Fibroblast of skin of left biceps (primary cell): ENCODE measurements at regions not wholly inside any gene's neighbourhood (a gene's known extent, or its start where the extent isn't known, plus 50 kb on each side); places are given as distances from the start of the nearest gene placed in this dataset.
A peak's percentile ranks its signal among the peaks of the same experiment; 100 is the strongest.
"Not testable (repeated sequence)": the region's sequence is repeated elsewhere in the genome, so short reads cannot be mapped to it uniquely, and the experiment has no call there.

Source experiments
- DNase-seq, 2 experiments: peaks; one replicate each; pipeline ENCODE4 v3.0.0-alpha.2; 2013; ENCODE audit warnings: low read depth in 2 of 2

- not testable (repeated sequence) for DNase-seq
Measured at GRCh38 chr5:144060091-144060490, 110.4 kb downstream of the YIPF5 start.

- DNase-seq: no peak
Measured at GRCh38 chr5:144060598-144060997, 109.9 kb downstream of the YIPF5 start.

DNA sequence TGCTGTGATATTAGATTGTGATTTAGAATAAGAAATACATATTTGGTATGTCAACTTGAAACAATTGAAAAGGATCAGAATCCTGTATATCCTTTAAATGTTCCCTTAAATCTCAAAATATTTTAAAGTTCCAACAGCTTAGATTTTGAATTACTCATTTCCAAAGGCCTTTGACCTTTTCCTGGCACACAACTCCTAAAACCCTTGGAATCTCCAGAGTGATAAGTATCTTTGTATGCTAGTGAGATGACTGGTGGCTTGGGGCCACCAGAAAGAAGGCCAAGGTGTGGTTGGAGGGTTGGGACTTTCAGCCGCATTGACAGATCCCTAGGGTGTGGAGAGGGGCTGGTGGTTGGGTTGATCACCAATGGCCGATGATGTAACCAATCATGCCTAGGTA is 104.7 kb downstream of the YIPF5 start:
- DNase-seq: no peak

- DNase-seq: peak; percentile 93 to 94
Measured at GRCh38 chr5:144072518-144072927, 97.9 kb downstream of the YIPF5 start.

GRCh38 chr5:144076521-144077083 is 93.9 kb downstream of the YIPF5 start:
- no peak for DNase-seq

DNA sequence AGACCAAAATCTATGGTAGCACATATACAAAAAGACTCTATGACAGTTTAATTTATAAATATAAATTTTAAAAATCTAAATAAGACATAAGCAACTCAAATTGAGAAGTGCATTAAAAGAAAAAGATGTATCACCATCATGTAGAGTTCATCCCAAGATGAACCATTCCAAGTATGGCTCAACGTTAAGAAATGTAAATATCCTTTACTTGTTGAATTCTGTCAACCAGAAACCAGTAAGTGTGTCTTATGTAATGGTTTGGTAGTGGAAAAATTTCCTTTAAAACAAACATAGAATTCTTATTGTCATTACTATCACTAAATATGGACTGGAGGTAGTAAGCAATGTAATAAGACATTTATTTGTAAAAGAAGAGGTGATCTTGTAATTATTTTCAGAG is 87.3 kb downstream of the YIPF5 start:
- DNase-seq: no peak

DNA sequence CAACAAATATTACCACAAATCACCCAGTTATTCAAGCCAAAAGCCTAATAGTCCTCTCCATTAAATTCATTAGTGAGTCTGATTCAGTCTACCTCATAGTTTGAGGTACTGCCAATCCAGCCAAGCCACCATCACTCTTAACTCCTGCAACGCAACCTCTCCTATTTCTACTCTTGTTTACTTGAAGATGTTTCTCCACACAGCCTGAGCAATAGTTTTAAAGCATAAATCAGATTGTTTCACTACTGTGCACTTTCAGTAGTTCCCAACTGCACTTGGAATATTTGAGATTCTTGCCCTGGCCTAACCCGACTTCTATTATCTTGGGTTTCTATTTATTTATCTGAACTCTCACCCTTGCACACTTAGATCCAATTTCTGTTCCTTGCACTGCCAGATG is 85.5 kb downstream of the YIPF5 start:
- DNase-seq: no peak

- no peak for DNase-seq
Measured at GRCh38 chr5:144085381-144085780, 85.1 kb downstream of the YIPF5 start.

DNA sequence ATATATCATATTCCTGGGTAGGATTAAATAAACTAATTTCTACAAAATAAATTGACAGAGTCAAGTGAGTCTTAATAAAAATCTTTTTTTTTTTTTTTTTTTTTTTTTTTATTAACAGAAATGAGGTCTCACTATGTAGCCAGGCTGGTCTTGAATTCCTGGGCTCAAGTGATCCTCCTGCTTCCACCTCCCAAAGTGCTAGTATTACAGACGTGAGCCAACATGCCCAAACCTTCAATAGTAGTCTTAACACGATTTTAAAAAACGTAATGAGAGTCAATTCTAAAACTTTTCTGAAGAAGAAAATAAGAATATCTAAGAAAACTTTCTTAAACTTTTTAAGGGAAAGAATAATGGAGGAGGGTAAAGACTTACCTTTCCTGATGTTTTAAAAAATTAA is 84.2 kb downstream of the YIPF5 start:
- no peak for DNase-seq

GRCh38 chr5:144087576-144087975 is 82.9 kb downstream of the YIPF5 start:
- no peak for DNase-seq

- no peak for DNase-seq
Measured at GRCh38 chr5:144088206-144089064, 82.0 kb downstream of the YIPF5 start.

GRCh38 chr5:144089401-144090021 is 80.9 kb downstream of the YIPF5 start:
- DNase-seq: no peak

GRCh38 chr5:144092508-144092907 is 78.0 kb downstream of the YIPF5 start:
- DNase-seq: no peak

DNA sequence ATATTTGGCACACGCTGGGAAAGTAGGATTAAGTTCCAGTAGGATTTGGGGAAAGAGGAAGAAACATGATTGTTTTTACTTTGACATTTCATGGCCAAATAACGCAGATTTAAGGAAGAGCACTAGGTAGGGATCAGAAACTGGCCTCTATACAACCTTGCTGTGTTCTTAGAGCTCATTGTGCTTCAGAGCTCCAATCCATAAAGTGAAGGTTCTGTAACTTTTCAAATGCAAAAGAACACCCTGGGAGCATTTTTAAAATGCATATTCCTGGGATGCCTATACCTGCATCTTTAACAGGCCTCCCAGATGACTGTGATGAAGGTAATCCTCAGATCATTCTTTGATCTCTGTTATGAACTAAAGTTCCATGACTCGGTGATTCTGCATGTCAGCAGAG is 77.1 kb downstream of the YIPF5 start:
- no peak for DNase-seq

DNA sequence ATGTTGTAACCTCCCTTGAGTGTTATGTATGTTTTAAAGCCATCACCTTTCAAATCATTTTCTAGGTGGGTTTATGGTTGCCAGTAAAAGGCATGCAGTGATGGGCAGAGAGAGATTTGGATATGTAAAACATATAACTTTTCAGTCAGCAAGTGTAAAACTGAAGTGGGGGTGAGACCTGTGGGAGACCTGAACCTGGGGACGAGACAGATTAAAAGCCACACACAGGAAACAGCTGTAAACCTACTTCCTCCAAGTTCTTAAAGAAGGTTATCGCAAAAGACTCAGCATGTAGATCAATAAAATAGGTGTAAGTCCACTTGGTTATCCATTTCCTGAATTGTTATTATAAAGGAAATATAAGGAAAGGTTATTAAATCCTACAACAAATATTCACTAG is 76.6 kb downstream of the YIPF5 start:
- no peak for DNase-seq

- peak in 1 of 2 experiments; percentile 24 for DNase-seq
Measured at GRCh38 chr5:144100702-144101101, 69.8 kb downstream of the YIPF5 start.

DNA sequence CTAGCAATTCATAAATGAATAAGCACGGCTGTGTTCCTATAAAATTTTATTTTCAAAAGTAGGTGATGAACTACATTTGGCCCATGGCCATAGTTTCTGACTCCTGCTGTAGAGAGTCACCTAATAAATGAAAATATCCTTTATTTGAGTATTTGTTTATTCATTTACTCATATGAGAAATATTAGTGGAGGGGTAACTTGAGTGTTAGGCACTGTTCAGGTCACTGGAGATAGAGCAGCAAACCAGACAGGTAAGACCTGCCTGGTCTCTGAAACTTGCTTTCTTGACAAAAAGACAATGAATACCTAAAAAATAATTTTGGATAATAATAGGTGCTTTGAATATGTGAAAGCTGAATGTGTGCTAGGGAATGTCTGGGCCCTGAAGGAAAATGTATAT is 68.8 kb downstream of the YIPF5 start:
- DNase-seq: no peak

- no peak for DNase-seq
Measured at GRCh38 chr5:144102361-144102760, 68.1 kb downstream of the YIPF5 start.

DNA sequence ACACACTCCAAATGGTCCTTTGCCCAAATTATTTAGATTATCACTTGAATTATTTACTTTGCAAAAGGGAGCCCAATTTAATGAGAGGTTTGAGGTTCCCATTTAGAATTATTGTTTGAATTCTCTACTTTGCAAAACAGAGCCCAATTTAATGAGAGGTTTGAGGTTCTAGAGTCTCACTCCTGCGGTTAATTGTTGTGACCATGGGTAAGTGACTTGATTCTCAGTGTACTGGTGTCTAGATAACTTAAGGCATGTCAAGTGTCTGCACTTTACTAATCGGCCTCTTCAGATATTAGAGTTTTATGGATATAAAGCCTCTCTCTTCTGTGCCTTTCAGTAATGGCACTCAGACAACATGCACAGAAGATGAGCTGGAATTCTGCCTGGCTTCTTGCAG is 67.5 kb downstream of the YIPF5 start:
- DNase-seq: no peak

DNA sequence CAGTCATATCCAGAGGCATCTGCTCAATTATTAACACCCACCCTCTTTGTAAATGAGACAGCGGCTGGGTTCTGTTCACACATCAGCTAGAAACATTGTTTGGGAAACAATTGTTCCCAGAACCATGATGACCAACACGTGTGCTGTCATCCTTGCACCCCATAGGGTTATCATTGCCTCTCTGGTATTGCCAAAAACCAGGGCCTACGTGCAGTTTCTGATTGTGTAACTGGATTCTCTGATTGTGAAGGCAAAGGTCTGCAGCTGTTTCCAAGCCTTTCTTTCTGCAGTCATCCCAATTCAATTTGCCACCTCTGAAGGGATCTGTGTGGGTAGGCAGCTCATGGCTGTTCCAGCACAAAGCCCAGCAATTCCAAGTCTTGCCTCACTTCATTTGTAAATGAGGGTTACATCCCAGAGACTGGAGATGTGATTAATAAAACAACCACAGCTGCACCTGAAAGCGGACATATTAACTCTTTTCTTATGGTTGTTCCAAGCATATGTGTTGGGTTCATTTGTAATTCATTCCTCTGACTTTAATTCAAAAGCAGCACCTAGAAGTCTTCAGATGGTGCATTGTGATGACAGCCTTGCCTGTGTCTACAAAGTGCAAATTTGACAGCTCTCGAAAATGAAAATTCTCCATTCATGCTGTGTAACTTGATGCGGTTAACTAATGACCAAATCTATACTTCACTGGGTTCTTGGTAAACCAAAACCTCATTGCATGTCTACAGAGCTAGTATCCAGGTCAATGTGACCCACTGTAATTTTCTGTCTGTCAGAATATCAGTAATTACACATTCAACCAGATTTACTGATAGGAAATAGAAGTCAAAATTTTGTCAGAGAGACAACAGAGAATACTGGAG is 66.6 kb downstream of the YIPF5 start:
- no peak for DNase-seq

DNA sequence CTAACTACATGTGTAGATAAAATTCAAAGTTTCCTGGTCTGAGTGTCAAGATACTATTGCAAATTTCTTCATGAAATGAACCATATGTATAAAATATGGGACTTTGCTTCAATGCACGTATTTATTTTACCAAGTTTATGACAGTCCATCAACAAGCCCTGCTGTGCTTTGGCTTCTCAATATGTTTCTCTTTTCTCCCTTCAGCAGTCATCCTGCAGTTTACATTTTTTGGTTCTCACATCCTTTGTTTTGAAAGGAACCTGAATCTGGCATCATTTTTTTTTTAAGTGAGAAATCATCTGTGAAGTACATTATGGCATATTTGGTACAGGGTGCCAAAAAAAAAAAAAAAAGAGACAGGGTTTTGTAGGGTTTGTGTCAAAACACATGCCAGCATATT is 65.1 kb downstream of the YIPF5 start:
- DNase-seq: no peak

- no peak for DNase-seq
Measured at GRCh38 chr5:144108131-144108530, 62.3 kb downstream of the YIPF5 start.
